GM19351 (cell line): ENCODE measurements at regions not wholly inside any gene's neighbourhood (a gene's known extent, or its start where the extent isn't known, plus 50 kb on each side); places are given as distances from the start of the nearest gene placed in this dataset.
"Not testable (repeated sequence)": the region's sequence is repeated elsewhere in the genome, so short reads cannot be mapped to it uniquely, and the experiment has no call there.

ENCODE experiments used
- ATAC-seq: cut with Tn5 transposase; IDR thresholded peaks from one replicate; pipeline ENCODE4 v1.9.1; 2021; ENCODE audit warnings: mild to moderate bottlenecking, moderate library complexity; ENCODE audit not compliant: unreplicated experiment

DNA sequence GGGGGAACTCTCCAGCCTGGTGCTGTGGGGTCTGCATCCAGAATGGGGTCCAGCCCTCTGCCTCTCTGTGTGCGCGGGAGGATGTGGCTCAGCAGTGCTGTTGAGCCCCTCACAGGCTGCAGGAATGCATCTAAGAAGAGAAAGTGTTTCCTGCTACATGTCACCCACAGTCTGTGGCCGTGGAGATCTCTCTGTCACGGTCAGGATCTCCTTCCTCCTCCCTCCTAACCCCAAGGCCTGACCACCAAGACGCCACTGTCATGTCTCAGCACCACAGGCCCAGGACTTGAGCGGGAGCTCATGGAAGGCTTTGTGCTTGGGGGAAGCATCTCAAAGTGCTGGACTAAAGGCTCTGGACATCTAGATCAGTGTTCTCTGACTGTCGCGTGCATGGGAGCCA lies 90.1 kb downstream of the SREK1 start:
- ATAC-seq: no peak

DNA sequence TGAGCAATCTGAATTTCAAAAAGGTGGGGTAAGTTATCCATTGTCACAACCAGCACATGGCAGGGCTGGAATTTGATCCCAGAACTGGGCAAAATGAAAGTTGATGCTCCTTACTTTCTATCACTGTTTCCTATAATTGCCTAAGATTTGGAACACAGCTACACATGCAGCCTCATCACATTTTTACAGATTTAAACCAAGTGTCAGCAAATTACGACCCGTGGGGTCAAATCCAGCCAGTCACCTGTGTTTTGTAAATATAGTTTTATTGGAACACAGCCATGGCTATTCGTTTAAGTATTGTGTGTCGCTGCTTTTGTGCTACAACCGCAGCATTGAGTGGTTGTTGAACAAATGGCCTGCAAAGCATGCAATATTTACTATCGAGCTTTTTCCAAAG lies 94.3 kb downstream of the SREK1 start:
- ATAC-seq: no peak

DNA sequence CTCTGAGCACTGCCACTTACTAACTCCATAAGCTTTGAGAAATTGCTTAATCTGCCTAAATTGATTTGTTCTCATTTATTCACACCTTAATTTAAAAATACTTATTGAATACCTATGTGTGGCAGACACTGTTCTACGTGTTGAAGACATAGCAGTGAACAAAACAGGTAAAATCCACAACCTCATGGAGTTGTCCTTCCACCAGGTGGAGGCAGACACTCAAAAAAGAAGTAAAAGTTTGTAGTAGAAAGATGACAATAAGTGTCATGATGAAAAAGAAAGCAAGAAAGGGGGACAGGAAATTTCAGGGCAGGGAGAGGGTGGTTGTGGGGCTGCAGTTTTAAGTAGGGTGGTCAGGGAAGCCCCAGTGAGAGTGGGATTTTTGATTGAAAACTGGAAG lies 94.9 kb downstream of the SREK1 start:
- ATAC-seq: no peak

DNA sequence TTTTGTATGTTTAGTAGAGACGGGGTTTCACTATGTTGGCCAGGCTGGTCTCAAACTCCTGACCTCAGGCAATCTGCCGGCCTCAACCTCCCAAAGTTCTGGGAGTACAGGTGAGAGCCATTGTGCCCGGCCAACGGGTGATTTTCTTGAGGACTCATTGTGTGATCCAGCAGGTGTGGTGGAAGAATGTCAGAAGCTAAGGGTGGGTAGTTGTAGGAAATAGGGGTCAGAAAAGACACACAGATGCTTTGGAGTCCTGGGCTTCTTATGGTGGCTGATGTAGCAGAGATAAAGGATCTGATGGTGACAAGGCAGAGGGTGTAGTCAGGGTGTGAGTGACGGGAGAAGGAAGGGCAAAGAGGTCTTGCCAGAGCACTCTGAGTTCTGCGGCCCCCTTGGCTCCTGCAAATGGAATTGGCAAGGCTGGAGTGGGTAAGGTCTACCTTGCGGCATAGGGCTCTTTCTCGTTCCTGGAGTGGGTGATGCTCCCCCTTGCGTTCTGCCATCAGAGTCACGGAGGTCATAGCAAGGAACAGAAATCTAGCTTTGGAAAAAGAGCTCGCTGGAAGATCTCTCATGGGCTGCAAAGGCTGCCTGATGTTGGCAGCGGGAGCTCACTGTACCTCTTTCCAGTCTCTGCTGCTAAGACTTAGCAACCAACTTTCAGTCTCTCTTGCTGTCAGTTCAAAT lies 97.2 kb downstream of the SREK1 start:
- no peak for ATAC-seq

DNA sequence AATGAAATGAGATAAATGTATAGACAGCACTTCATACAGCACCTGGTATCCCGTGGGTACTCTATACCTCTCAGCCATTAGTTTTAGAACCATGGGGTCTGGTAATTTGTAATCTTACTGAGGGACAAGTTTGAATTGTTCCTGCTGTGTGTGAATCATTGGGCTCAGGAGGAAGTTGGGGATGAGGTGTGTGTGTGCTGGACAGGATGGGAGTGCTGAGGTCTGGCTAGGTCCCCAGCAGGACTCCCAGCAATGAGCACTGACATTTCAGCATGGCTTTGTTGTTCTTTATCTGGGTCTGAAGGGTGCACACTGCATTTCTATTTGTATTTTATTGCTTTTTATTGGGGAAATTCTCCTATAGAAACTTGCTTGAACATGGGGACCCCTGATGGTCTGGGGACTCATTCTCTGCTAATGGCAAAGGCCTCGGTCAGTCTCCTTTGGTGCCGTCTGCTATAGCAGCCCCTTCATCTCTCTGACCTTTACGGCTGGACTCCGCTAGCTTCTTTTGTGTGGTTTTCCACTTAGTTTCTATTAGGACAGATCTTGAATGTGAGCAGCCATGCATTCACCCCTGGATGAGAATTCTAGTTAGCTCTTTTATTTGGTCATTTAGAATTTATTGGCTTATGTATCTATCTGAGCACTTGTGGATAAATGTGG lies 98.1 kb downstream of the SREK1 start:
- ATAC-seq: no peak

DNA sequence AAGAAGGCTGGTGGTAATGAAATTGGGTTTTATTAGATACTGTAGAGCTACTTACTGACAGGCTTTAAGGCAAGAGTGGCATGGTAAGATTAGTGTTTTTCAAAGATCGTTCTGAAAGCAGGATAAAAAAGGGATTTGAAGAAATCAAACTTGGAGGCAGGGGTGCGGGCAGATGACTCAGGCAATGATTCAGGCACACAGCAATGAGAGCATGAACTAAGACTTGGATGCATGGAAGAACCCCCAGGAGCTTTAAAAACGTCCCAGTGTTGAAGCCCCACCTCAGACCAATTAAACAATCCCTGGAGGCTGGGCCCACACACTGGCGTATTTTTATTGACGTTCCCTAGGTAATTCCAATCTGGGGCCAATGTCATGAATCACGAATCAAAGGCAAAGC lies 102.5 kb downstream of the SREK1 start:
- no peak for ATAC-seq

DNA sequence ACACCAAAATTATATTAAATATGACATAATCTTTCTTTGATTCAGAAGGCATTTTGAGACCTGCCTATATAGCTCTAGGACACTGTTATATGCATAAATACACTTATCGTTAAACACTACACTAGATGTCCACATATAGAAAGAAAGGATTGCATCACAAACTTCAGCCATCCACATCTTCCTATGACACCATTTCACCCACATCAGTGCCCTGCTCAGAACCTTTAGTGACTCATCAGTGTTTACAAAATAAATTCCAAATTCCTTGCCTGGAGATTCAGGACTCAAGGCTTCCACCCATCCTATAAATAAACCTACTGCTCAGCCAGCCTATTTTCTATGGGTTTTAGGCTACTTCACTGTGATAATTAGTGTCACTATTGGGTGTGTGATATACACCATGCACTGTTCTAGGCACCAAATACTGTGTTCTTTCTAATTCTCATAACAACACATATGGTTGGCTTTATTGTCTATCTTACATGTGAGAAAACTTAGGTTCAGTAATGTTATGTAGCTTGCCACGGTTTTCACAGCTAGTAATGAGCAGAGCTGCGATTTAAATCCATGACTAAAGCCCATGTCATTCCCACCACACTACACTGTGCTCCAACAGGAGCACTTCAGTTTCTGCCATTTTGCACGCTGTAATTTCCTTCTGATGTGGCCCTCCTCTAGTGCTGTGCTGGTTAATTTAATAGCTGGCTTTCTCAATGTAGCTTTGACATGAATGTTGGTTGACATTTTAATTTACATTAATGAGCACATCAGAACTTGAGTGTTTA lies 103.3 kb downstream of the SREK1 start:
- no peak for ATAC-seq

DNA sequence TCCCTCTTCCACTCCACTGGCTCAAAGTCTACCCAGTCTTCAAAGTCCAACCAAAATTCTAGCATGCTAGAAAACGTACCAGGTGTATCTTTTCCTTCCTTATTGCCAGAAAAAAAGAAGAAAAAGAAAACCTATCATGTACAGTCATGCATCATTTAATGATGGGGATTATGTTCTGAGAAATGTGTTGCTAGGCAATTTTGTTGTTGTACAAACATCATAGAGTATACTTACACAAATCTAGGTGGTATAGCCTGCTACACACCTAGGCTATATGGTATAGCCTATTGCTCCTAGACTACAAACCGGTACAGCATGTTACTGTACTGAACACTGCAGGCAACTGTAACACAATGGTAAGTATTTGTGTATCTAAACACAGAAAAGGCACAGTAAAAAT lies 104.8 kb downstream of the SREK1 start:
- no peak for ATAC-seq

DNA sequence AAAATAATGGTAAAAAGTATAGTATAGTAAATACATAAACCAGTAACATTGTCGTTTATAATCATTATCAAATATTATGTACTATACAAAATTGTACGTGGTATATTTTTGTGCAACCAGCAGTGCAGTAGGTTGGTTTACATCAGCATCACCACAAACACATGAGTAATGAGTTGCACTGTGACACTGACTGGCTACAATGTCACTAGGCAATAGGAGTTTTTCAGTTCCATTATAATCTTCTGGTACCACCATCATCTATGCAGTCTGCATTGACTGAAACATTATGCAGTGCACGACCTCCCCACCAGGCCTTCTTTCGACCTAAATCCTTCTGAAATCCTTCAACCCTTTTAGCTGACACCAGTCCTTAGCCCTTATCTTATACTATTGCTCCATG lies 105.8 kb downstream of the SREK1 start:
- no peak for ATAC-seq

DNA sequence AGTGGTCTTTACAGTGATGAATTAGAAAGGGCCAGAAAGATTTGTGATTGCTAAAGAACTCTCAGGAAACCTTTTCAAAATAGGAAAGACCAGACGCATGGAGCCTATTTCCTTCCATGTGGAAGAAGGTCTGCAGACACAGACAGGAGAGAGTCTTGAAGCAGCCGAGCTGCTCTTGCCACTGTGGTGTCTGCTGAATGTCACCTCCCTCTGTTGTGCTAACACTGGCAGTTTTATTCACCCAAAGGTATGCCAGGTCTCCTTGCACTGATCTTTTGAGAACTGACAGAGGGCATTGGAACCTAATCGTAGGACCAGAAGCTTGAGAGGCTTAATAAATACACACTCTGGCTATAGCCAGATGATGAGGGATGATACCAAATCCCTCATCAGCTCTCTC lies 108.7 kb downstream of the SREK1 start:
- ATAC-seq: no peak

DNA sequence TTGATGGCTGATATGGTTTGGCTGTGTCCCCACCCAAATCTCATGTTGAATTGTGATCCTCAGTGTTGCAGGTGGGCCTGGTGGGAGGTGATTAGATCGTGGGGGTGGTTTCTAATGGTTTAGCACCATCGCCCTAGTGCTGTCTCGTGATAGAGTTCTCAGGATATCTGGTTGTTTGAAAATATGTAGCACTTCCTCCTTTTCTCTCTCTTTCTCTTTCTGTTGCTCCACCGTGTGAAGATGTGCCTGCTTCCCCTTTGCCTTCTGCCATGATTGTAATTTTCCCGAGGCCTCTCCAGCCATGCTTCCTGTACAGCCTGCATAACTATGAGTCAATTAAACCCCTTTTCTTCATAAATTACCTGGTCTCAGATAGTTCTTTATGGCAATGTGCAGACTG lies 111.6 kb downstream of the SREK1 start:
- no peak for ATAC-seq

DNA sequence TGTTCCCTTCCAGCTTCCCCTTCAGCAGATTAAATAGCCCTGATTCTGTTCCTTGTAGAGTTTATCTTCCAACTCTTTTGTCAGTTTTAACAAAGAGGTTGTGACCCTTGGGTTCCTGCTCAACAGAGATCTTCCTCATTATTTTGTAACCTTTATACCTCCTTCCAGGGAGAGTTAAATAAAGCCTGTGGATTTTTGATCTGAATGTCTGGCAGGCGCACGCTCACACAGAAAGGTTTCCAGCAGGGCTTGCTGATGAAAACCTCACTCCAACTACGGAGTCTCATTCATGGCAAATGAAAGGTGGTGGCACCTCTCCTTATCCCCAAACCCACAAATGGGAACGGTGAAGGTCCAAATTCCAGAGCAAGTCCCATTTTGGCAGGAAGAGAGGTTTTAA lies 129.0 kb downstream of the SREK1 start:
- ATAC-seq: no peak

DNA sequence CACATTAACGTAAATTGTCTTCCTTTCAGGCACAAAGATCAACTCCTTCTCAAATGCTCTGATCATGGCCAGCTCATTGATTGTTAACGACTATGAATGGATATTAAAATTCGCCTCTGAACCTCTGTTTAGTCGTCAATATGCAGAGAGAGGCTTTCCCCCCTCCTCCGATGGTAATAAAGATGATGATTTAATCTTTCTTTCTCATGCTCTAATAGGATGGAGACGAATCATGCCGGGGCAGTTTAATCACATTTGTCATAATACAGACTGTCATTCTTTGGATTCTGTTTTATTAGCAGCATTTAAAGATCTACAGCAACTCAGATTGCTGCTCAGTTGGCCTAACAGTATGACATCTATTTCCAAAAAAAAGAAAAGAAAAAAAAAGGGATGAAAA lies 132.9 kb downstream of the SREK1 start:
- ATAC-seq: no peak

DNA sequence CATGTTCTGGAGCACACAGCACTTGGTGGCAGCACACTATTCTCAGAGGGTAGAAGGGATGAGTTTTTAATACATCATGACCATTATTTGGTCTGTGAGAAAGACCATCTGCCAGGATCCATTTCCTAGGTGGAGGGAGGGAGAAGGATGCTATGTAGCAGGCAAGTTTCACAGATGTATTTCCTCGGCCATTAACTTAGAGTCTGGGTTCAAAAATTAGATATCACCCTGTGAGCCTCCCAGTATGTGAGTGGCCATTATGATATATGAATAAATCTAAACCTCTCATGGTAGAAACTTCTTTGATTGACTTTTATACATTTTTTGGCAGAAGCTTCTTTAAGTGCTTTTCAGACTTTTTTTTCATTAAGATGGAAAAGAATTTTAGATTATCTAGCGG lies 133.9 kb downstream of the SREK1 start:
- ATAC-seq: no peak

DNA sequence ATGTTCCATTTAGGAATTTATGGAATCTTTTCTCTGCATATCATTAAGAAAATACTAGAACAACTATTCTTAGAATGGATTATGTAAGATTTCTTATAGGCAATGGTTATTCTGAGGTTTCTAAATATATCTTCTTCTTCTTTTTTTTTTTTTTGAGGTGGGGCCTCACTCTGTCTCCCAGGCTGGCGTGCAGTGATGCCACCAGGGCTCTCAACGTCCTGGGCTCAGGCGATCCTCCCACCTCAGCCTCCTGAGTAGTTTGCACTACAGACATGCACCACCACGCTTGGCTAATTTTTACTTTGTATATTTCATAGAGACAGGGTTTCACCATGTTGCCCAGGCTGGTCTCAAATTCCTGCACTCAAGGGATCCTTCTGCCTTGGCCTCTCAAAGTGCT lies 137.2 kb downstream of the SREK1 start:
- no peak for ATAC-seq

DNA sequence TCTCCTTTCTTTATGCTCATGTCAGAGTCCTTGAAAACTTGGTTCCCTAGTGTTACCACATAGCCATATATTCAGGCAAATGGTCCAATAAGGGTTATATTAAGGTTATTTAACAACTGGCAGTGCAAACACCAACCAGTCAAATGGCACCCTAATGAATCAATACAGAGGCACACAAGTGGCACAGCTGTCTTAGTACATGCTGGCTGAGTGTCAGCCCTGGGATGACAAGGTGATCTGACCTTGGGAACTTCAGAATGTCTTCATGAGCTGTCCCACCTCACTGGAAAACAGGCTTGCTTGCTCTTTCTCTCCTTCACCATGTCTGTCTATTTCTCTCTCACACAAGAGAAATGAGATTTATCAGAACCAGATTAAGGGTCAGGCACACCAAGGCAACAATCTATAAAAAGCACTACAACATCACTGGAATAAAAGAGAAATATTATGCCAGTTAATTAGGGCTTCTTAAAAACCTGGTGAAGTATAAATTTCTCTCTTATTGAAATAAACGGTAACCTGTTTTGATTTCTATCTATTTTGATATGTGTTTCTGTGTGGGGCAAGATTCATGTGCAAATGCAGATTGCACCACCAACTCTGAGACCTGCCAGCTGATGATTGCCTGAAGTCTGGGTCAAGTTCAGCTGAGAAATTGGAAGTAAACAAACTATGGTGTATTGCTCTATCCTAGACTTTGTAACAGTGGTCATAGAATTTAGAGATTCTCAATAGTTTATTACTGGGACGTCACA lies 140.7 kb downstream of the SREK1 start:
- ATAC-seq: no peak

DNA sequence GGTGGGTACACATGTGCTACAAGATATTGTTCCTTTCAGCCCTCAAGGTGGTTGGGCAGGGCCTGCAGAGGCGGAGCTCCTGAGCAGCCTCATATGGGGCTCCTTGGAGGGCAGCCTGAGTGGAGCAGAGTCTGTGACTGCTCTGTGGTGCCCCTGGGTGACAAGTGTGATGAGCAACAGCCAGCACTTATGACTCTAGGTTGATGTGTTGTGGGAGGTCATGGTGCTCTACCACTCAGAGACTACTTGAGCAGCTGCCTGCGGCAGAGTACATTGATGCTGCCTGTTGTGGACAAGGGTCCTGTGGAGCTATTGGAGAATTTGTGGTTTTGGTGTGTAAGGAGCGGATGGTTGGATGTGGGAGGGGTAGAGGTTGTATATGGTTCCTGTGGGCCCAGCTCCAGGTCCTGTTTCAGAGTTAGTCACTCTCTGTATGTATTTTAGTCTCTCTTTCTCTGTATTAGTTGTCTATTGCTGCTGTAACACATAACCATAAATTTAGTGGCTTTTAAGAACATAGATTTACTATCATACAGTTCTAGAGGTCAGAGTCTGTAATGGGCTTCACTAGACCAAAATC lies 141.3 kb downstream of the SREK1 start:
- no peak for ATAC-seq

DNA sequence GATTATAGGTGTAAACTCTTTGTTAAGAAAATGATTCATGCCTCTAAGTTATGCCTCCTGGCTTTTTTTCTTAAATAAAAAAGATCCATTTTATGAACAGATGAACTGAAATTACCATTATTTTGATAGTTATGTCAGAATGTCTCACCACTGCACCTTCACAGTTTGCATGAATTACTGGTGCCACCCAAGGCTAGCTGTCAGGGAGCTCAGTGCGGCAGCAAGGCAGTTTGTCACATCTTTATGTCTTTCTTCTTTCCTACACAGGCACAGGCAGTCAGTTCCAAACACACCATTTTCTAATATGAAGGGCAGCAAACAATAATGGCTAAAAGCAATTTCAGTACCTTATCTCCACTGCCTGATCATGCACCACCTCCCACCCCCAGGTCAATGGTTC lies 147.7 kb downstream of the SREK1 start:
- no peak for ATAC-seq

DNA sequence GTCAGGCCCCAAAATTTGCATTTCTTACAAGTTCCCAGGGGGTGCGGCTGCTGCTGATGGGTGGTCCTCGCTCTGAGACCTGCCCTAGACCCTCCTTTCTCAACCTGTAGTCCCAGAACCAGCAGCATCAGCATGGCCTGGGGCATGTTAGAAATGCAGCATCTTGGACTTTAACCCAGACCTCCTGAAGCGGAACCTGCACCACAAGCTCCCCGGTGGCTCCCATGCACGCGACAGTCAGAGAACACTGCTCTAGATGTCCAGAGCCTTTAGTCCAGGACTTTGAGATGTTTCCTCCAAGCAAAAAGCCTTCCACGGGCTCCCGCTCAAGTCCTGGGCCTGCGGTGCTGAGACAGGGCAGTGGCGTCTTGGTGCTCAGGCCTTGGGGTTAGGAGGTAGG lies 149.8 kb downstream of the SREK1 start:
- not testable (repeated sequence) for ATAC-seq

DNA sequence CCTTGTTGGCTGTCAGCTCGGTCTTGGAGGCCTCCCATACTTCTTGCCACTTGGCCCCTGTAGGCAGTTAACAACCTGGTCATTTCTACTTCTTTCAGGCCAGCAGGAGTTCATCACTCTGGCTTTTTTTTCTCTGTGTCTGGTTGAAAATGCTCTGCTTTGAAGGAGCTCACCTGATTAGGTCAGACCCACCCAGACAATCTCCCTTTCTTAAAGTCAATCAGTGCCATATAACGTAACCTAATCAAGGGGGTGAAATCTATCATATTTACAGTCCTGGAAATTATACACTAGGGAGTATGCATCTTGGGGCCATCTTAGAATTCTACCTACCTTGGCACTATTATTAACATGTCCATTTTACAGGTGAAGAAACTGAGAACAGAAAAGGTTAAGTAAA lies 155.4 kb downstream of the SREK1 start:
- no peak for ATAC-seq

DNA sequence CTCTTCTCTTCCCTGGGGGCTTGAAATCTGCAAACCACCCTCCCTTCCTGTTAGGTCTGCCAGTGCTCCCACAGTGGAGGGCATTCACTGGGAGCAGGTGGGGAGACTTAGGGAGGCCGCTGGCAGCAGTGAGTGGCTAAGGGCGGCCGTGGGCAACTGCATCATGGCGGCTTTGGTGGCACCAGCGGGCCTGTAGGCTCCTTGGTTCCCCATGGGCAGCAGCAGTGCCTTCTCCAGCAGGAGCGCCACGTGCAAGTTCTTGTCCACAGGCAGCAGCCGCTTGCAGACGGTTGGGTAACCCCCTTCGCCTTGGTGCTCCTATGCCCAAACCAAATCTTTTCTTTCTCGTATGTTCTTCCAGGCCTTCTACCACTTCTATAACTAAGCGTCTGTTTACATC lies 158.2 kb downstream of the SREK1 start:
- no peak for ATAC-seq
